22Rv1 (cell line): ENCODE measurements at regions not wholly inside any gene's neighbourhood (a gene's known extent, or its start where the extent isn't known, plus 50 kb on each side); places are given as distances from the start of the nearest gene placed in this dataset.

Experiments
- ZFX ChIP-seq: fragments of 450-650 bp; IDR thresholded peaks from 2 replicates; pipeline ENCODE4 v1.6.1; 2017; ENCODE audit warnings: antibody characterized with exemption, borderline replicate concordance
- TF ChIP-seq, protein P1 (sequence below): fragments of 450-650 bp; IDR thresholded peaks from 2 replicates; pipeline ENCODE4 v1.5.1; 2017; ENCODE audit warnings: mild to moderate bottlenecking

GRCh38 chr7:145557805-145558204 is 558.8 kb upstream of the CNTNAP2 start:
- TF ChIP-seq, protein P1, sequence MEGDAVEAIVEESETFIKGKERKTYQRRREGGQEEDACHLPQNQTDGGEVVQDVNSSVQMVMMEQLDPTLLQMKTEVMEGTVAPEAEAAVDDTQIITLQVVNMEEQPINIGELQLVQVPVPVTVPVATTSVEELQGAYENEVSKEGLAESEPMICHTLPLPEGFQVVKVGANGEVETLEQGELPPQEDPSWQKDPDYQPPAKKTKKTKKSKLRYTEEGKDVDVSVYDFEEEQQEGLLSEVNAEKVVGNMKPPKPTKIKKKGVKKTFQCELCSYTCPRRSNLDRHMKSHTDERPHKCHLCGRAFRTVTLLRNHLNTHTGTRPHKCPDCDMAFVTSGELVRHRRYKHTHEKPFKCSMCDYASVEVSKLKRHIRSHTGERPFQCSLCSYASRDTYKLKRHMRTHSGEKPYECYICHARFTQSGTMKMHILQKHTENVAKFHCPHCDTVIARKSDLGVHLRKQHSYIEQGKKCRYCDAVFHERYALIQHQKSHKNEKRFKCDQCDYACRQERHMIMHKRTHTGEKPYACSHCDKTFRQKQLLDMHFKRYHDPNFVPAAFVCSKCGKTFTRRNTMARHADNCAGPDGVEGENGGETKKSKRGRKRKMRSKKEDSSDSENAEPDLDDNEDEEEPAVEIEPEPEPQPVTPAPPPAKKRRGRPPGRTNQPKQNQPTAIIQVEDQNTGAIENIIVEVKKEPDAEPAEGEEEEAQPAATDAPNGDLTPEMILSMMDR, result no peak
- no peak for TF ChIP-seq ZFX
